K562 (cell line): ENCODE measurements at regions not wholly inside any gene's neighbourhood (a gene's known extent, or its start where the extent isn't known, plus 50 kb on each side); places are given as distances from the start of the nearest gene placed in this dataset.

Source experiments
- KDM1A ChIP-seq, 2 experiments: fragments of 450-650 bp; IDR thresholded peaks; 2 replicates each; pipeline ENCODE4 v1.6.1; 2016; ENCODE audit warnings: mild to moderate bottlenecking in 2 of 2
- RBM25 ChIP-seq: fragments of 200-400 bp; formaldehyde crosslinking; IDR thresholded peaks from 2 replicates; pipeline ENCODE4 v1.6.1; 2018; ENCODE audit warnings: low read length, low read depth, moderate library complexity; ENCODE audit not compliant: severe bottlenecking
- TF ChIP-seq, protein P1 (sequence below): fragments of 450-650 bp; IDR thresholded peaks from 2 replicates; pipeline ENCODE4 v1.6.1; 2016; ENCODE audit warnings: borderline replicate concordance
- TF ChIP-seq, protein P2 (sequence below): sonication (generic); formaldehyde crosslinking; IDR thresholded peaks from 2 replicates; pipeline ENCODE4 v1.8.1; 2023; ENCODE audit warnings: missing genetic modification reagents, mild to moderate bottlenecking, borderline replicate concordance

GRCh38 chr16:79898703-79899102 is 298.2 kb upstream of the MAF start (continued):
- TF ChIP-seq, protein P1, sequence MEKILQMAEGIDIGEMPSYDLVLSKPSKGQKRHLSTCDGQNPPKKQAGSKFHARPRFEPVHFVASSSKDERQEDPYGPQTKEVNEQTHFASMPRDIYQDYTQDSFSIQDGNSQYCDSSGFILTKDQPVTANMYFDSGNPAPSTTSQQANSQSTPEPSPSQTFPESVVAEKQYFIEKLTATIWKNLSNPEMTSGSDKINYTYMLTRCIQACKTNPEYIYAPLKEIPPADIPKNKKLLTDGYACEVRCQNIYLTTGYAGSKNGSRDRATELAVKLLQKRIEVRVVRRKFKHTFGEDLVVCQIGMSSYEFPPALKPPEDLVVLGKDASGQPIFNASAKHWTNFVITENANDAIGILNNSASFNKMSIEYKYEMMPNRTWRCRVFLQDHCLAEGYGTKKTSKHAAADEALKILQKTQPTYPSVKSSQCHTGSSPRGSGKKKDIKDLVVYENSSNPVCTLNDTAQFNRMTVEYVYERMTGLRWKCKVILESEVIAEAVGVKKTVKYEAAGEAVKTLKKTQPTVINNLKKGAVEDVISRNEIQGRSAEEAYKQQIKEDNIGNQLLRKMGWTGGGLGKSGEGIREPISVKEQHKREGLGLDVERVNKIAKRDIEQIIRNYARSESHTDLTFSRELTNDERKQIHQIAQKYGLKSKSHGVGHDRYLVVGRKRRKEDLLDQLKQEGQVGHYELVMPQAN = no peak
- TF ChIP-seq RBM25 (peak; percentile 97), KDM1A (IDR thresholded peaks at IDR 0.05) (peak in 1 of 2 experiments; percentile 49; a peak in 1 of 4 replicates)
- TF ChIP-seq, protein P2, sequence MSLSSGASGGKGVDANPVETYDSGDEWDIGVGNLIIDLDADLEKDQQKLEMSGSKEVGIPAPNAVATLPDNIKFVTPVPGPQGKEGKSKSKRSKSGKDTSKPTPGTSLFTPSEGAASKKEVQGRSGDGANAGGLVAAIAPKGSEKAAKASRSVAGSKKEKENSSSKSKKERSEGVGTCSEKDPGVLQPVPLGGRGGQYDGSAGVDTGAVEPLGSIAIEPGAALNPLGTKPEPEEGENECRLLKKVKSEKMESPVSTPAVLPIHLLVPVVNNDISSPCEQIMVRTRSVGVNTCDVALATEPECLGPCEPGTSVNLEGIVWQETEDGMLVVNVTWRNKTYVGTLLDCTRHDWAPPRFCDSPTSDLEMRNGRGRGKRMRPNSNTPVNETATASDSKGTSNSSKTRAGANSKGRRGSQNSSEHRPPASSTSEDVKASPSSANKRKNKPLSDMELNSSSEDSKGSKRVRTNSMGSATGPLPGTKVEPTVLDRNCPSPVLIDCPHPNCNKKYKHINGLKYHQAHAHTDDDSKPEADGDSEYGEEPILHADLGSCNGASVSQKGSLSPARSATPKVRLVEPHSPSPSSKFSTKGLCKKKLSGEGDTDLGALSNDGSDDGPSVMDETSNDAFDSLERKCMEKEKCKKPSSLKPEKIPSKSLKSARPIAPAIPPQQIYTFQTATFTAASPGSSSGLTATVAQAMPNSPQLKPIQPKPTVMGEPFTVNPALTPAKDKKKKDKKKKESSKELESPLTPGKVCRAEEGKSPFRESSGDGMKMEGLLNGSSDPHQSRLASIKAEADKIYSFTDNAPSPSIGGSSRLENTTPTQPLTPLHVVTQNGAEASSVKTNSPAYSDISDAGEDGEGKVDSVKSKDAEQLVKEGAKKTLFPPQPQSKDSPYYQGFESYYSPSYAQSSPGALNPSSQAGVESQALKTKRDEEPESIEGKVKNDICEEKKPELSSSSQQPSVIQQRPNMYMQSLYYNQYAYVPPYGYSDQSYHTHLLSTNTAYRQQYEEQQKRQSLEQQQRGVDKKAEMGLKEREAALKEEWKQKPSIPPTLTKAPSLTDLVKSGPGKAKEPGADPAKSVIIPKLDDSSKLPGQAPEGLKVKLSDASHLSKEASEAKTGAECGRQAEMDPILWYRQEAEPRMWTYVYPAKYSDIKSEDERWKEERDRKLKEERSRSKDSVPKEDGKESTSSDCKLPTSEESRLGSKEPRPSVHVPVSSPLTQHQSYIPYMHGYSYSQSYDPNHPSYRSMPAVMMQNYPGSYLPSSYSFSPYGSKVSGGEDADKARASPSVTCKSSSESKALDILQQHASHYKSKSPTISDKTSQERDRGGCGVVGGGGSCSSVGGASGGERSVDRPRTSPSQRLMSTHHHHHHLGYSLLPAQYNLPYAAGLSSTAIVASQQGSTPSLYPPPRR (CRISPR knock-in tag) = no peak
